DOHH2 (cell line): ENCODE measurements at regions not wholly inside any gene's neighbourhood (a gene's known extent, or its start where the extent isn't known, plus 50 kb on each side); places are given as distances from the start of the nearest gene placed in this dataset.

Source experiments
- EZH2phosphoT487 ChIP-seq: fragments of 200-600 bp; sonication (generic); IDR thresholded peaks from 2 replicates; pipeline ENCODE4 v1.6.1; 2017; ENCODE audit warnings: borderline replicate concordance, mild to moderate bottlenecking, antibody characterized with exemption, low read length, moderate library complexity, mixed read lengths
- TF ChIP-seq, protein P1 (sequence below): fragments of 200-600 bp; sonication (generic); IDR thresholded peaks from one replicate; pipeline ENCODE4 v1.5.1; 2014; ENCODE audit warnings: antibody characterized with exemption, mild to moderate bottlenecking, low read depth, low read length; ENCODE audit not compliant: poor library complexity, severe bottlenecking

- TF ChIP-seq, protein P1, sequence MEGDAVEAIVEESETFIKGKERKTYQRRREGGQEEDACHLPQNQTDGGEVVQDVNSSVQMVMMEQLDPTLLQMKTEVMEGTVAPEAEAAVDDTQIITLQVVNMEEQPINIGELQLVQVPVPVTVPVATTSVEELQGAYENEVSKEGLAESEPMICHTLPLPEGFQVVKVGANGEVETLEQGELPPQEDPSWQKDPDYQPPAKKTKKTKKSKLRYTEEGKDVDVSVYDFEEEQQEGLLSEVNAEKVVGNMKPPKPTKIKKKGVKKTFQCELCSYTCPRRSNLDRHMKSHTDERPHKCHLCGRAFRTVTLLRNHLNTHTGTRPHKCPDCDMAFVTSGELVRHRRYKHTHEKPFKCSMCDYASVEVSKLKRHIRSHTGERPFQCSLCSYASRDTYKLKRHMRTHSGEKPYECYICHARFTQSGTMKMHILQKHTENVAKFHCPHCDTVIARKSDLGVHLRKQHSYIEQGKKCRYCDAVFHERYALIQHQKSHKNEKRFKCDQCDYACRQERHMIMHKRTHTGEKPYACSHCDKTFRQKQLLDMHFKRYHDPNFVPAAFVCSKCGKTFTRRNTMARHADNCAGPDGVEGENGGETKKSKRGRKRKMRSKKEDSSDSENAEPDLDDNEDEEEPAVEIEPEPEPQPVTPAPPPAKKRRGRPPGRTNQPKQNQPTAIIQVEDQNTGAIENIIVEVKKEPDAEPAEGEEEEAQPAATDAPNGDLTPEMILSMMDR: no peak
- no peak for TF ChIP-seq EZH2phosphoT487
Observed at GRCh38 chrX:151100799-151101198, 75.6 kb upstream of the GPR50 start.
